ENCODE measurements at regions not wholly inside any gene's neighbourhood (a gene's known extent, or its start where the extent isn't known, plus 50 kb on each side); places are given as distances from the start of the nearest gene placed in this dataset.

- no peak for TF ChIP-seq CTCF (IDR thresholded peaks at IDR 0.05; ENCODE audit: unreplicated experiment)
- no peak overlapping the region for H3K4me3 Mint-ChIP-seq
- no peak for DNase-seq (ENCODE audit: low spot score in 2 of 2, unreplicated experiment in 2 of 2)
- no peak overlapping the region for H3K27ac Mint-ChIP-seq
- H3K9me3 Mint-ChIP-seq = peaks cover 4% of the 10 kb centered on the region
- peaks cover 6% of the 10 kb centered on the region for H3K27me3 Mint-ChIP-seq (ENCODE audit: low read depth)
- no peaks in the 10 kb centered on the region for H3K36me3 Mint-ChIP-seq
- H3K4me1 Mint-ChIP-seq = no peaks in the 10 kb centered on the region
Observed at GRCh38 chr13:107886118-107886517, 329.2 kb downstream of the LIG4 start.

GRCh38 chr13:107884564-107884963 is 330.8 kb downstream of the LIG4 start:
- Mint-ChIP-seq H3K9me3 (peaks cover 14% of the 10 kb centered on the region), H3K4me1 (no peaks in the 10 kb centered on the region), H3K4me3 (no peak overlapping the region), H3K27ac (no peak overlapping the region), H3K27me3 (ENCODE audit: low read depth) (peaks cover 11% of the 10 kb centered on the region), H3K36me3 (no peaks in the 10 kb centered on the region)
- TF ChIP-seq CTCF (IDR thresholded peaks at IDR 0.05; ENCODE audit: unreplicated experiment) = no peak
- DNase-seq (ENCODE audit: low spot score in 2 of 2, unreplicated experiment in 2 of 2) = no peak

DNA sequence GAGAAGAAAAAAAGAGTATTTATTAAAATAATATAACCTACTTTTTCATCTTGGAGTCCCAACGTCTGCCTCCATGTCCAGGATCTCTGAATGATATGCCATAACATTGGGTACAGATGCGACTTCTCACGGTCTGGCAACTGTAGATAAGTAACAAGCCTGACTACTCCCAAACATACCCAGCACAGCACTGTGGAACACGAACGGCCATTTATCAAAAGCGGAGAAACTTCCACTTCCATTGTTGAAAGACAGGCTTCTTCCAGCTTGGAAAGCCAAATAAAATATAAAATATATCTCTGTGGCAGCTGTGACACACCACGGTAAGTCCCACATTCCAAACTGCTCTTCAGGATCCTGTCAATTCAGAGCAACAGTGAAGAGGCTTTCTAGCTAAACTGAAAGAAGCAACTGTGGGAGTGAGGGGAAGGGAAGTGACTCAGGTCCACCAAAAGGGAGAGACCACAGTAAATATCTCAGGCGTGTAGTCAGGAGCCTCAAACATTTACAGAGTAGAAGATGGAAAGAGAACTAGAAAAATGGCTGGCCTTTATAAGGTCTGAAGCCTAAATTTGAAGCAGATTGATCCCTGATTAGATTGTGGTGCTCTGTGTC is 331.7 kb downstream of the LIG4 start:
- H3K4me1 Mint-ChIP-seq = no peaks in the 10 kb centered on the region
- no peaks in the 10 kb centered on the region for H3K36me3 Mint-ChIP-seq
- H3K27ac Mint-ChIP-seq = no peak overlapping the region
- peaks cover 14% of the 10 kb centered on the region for H3K9me3 Mint-ChIP-seq
- H3K27me3 Mint-ChIP-seq (ENCODE audit: low read depth) = peaks cover 20% of the 10 kb centered on the region
- no peak for TF ChIP-seq CTCF (IDR thresholded peaks at IDR 0.05; ENCODE audit: unreplicated experiment)
- no peak for DNase-seq (ENCODE audit: low spot score in 2 of 2, unreplicated experiment in 2 of 2)
- H3K4me3 Mint-ChIP-seq = no peak overlapping the region

GRCh38 chr13:107882708-107883560 is 332.4 kb downstream of the LIG4 start:
- Mint-ChIP-seq H3K36me3 (no peaks in the 10 kb centered on the region), H3K4me1 (no peaks in the 10 kb centered on the region), H3K9me3 (peaks cover 10% of the 10 kb centered on the region), H3K27ac (no peak overlapping the region), H3K4me3 (no peak overlapping the region), H3K27me3 (ENCODE audit: low read depth) (peaks cover 26% of the 10 kb centered on the region)
- no peak for DNase-seq (ENCODE audit: low spot score in 2 of 2, unreplicated experiment in 2 of 2)
- TF ChIP-seq CTCF (IDR thresholded peaks at IDR 0.05; ENCODE audit: unreplicated experiment) = no peak

DNA sequence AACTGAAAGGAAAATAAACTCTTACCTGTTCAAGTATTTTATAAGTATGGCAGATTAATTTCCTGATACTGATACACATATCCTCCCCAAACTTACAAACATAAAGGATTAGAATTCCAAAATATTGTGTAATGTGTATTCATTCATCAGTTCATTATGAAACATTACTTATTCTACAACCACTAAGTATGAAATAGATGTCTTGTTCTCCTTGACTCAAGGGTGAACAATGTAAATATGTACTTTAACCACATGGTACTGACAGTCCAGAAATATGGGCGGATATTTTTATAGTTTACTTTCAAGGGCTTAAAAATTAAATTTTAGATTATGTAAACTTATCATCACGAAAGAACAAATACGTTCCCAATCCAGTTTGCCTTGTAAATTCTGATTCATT is 334.0 kb downstream of the LIG4 start:
- Mint-ChIP-seq H3K4me3 (no peak overlapping the region), H3K36me3 (no peaks in the 10 kb centered on the region), H3K4me1 (no peaks in the 10 kb centered on the region), H3K27me3 (ENCODE audit: low read depth) (peaks cover 37% of the 10 kb centered on the region), H3K9me3 (peaks cover 10% of the 10 kb centered on the region), H3K27ac (no peak overlapping the region)
- DNase-seq (ENCODE audit: low spot score in 2 of 2, unreplicated experiment in 2 of 2) = no peak
- no peak for TF ChIP-seq CTCF (IDR thresholded peaks at IDR 0.05; ENCODE audit: unreplicated experiment)
